ENCODE measurements at regions not wholly inside any gene's neighbourhood (a gene's known extent, or its start where the extent isn't known, plus 50 kb on each side); places are given as distances from the start of the nearest gene placed in this dataset.

DNA sequence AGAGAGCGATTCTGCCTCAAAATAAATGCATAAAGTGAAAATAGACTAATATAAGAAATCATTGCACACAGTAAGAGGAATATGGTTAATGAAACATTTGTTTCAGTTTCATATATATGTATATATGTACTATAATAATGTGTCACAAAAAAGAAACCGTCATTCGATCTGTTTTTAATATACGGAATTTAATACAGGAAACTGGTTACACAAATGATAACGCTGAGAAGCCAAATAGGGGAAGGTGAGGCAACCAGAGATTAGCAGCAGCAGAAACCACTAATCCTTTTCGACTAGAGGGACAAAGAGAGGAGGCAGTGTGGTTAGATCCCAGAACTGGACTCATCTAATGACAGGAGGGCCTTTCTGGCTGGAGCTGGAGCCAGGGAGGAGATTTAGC, 64.2 kb upstream of the GREB1L start:
- intact Hi-C loops (cut with DNase I; ENCODE audit: low total_unique reads): no loop called here

DNA sequence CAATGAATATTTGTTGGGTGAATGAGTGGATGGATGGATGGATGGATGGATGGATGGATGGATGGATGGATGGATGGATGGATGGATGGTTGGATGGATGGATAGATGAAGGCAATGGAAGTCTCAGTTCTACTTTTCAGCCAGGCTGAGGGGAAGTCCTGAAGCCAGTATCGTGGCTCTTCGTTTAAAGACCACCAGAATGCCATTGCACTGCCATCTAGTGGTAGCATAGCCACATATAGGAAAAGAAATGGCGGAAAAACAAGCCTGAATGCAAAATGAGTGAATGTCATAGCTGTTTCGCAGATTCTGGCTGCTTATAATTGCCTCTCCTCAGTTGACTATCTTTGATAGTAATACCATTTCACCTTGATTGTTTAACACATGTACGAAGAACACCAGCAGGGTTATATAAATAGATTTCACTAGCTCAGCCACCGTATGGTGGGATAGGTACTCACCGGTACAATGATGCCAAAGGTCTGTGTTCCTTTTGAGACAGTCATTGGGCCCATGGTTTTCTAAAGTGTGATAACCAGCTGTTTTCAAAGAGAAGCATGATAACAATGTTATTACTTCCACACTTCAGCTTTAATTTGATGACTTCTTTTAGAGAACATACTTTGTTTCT, 62.3 kb upstream of the GREB1L start:
- Histone ChIP-seq H3K36me3 (no peaks in the 10 kb centered on the region), H3K27me3 (no peaks in the 10 kb centered on the region), H3K27ac (no peak overlapping the region), H3K9me3 (no peaks in the 10 kb centered on the region), H3K4me1 (no peaks in the 10 kb centered on the region), H3K4me3 (no peak overlapping the region)
- DNase-seq (ENCODE audit: low spot score in 2 of 2): no peak
- intact Hi-C loops (cut with DNase I; ENCODE audit: low total_unique reads): loop anchor here (10.0 kb wide), 1 partner anchor 1525 kb away; no protein-coding TSS in a partner anchor
- TF ChIP-seq POLR2AphosphoS5 (IDR thresholded peaks at IDR 0.05) (no peak), CTCF (IDR thresholded peaks at IDR 0.05) (peak in 2 of 3 donors; percentile 49 to 64), POLR2A (IDR thresholded peaks at IDR 0.05) (no peak)

More for the DNA sequence above, 64.2 kb upstream of the GREB1L start:
- H3K9me3 ChIP-seq: no peaks in the 10 kb centered on the region
- H3K4me1 ChIP-seq: no peaks in the 10 kb centered on the region
- H3K27me3 ChIP-seq: no peaks in the 10 kb centered on the region
- H3K4me3 ChIP-seq: no peak overlapping the region
- TF ChIP-seq CTCF (IDR thresholded peaks at IDR 0.05): no peak
- no peak for TF ChIP-seq POLR2A (IDR thresholded peaks at IDR 0.05)
- TF ChIP-seq POLR2AphosphoS5 (IDR thresholded peaks at IDR 0.05): no peak
- no peaks in the 10 kb centered on the region for H3K36me3 ChIP-seq
- H3K27ac ChIP-seq: no peak overlapping the region
- no peak for DNase-seq (ENCODE audit: low spot score in 2 of 2)

- Histone ChIP-seq H3K4me3 (no peak overlapping the region), H3K9me3 (no peaks in the 10 kb centered on the region), H3K36me3 (no peaks in the 10 kb centered on the region), H3K27me3 (no peaks in the 10 kb centered on the region), H3K4me1 (no peaks in the 10 kb centered on the region), H3K27ac (no peak overlapping the region)
- DNase-seq (ENCODE audit: low spot score in 2 of 2): no peak
- intact Hi-C loops (cut with DNase I; ENCODE audit: low total_unique reads): loop anchor here (10.0 kb wide), 1 partner anchor 1524 kb away; no protein-coding TSS in a partner anchor
- no peak for TF ChIP-seq POLR2A (IDR thresholded peaks at IDR 0.05)
- TF ChIP-seq CTCF (IDR thresholded peaks at IDR 0.05): no peak
- no peak for TF ChIP-seq POLR2AphosphoS5 (IDR thresholded peaks at IDR 0.05)
Observed at GRCh38 chr18:21180588-21180987, 61.4 kb upstream of the GREB1L start.

DNA sequence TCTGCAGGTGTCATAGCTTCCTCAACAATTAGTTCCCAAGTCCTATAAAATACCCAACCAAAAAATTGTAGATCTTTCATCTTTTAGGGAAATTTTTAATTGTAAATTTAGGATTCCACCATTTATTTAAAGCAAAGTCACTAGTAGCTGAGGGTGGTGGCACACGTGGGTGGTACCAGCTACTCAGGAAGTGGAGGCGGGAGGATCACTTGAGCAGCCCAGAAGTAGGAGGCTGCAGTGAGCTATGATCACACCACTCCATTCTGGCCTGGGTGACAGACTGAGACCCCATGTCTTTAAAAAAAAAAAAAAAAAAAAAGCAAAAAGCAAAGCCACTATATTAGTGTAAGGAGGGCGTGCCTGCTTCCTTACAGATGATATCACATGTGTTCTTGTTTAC, 60.3 kb upstream of the GREB1L start:
- Histone ChIP-seq H3K4me1 (no peaks in the 10 kb centered on the region), H3K4me3 (no peak overlapping the region), H3K27ac (no peak overlapping the region), H3K36me3 (no peaks in the 10 kb centered on the region), H3K27me3 (no peaks in the 10 kb centered on the region), H3K9me3 (no peaks in the 10 kb centered on the region)
- intact Hi-C loops (cut with DNase I; ENCODE audit: low total_unique reads): loop anchor here (10.0 kb wide), 1 partner anchor 1523 kb away; no protein-coding TSS in a partner anchor
- TF ChIP-seq POLR2A (IDR thresholded peaks at IDR 0.05) (no peak), POLR2AphosphoS5 (IDR thresholded peaks at IDR 0.05) (no peak), CTCF (IDR thresholded peaks at IDR 0.05) (no peak)
- no peak for DNase-seq (ENCODE audit: low spot score in 2 of 2)

- TF ChIP-seq POLR2AphosphoS5 (IDR thresholded peaks at IDR 0.05) (no peak), POLR2A (IDR thresholded peaks at IDR 0.05) (no peak)
- Histone ChIP-seq H3K4me3 (no peak overlapping the region), H3K27ac (no peak overlapping the region), H3K27me3 (no peaks in the 10 kb centered on the region), H3K4me1 (no peaks in the 10 kb centered on the region), H3K36me3 (no peaks in the 10 kb centered on the region), H3K9me3 (no peaks in the 10 kb centered on the region)
- intact Hi-C loops (cut with DNase I; ENCODE audit: low total_unique reads): loop anchor here (10.0 kb wide), 1 partner anchor 1521 kb away; no protein-coding TSS in a partner anchor
- DNase-seq (ENCODE audit: low spot score in 2 of 2): no peak
Observed at GRCh38 chr18:21183670-21184069, 58.4 kb upstream of the GREB1L start.
